Tibial nerve (tissue), 3 donors: ENCODE measurements at regions not wholly inside any gene's neighbourhood (a gene's known extent, or its start where the extent isn't known, plus 50 kb on each side); places are given as distances from the start of the nearest gene placed in this dataset.

Experiments
- POLR2A ChIP-seq, 2 donors: fragments of 450-650 bp; IDR thresholded peaks; one replicate each; pipeline ENCODE4 v1.6.1; 2017; ENCODE audit warnings: antibody characterized with exemption in 2 of 2, mild to moderate bottlenecking in 2 of 2, moderate library complexity in 2 of 2
- TF ChIP-seq, protein P1 (sequence below), 5 experiments: fragments of 200-600 bp in 3 of 5; fragments of 450-650 bp in 2 of 5; sonication (generic) in 3 of 5; IDR thresholded peaks; one replicate each; pipeline ENCODE4 v1.5.1; 2016 to 2019; ENCODE audit warnings: antibody characterized with exemption in 5 of 5, mild to moderate bottlenecking in 3 of 5, moderate library complexity in 2 of 5

DNA sequence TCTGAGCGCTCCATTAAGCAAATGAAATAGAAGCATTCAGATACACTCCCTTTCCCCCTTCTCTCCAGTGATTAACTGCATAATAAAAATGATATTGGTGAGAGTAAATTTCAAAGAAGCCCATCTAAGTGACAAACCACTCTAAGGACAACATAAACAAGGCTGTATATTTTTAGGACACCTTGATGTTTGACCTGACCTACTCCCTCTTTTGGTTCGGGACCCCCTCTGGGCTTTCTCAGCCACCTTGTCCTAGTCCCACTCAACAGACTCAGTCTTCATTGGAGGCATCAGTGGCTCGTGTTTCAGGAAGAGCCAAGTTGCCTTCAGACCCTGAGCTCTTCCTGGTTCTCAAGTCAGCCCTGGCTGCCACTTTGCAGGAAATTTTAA, 182.3 kb upstream of the NCAM1 start:
- TF ChIP-seq, protein P1, sequence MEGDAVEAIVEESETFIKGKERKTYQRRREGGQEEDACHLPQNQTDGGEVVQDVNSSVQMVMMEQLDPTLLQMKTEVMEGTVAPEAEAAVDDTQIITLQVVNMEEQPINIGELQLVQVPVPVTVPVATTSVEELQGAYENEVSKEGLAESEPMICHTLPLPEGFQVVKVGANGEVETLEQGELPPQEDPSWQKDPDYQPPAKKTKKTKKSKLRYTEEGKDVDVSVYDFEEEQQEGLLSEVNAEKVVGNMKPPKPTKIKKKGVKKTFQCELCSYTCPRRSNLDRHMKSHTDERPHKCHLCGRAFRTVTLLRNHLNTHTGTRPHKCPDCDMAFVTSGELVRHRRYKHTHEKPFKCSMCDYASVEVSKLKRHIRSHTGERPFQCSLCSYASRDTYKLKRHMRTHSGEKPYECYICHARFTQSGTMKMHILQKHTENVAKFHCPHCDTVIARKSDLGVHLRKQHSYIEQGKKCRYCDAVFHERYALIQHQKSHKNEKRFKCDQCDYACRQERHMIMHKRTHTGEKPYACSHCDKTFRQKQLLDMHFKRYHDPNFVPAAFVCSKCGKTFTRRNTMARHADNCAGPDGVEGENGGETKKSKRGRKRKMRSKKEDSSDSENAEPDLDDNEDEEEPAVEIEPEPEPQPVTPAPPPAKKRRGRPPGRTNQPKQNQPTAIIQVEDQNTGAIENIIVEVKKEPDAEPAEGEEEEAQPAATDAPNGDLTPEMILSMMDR (IDR thresholded peaks at IDR 0.05): no peak
- no peak for TF ChIP-seq POLR2A (IDR thresholded peaks at IDR 0.05)
